ENCODE measurements at regions not wholly inside any gene's neighbourhood (a gene's known extent, or its start where the extent isn't known, plus 50 kb on each side); places are given as distances from the start of the nearest gene placed in this dataset.
A peak's percentile ranks its signal among the peaks of the same experiment; 100 is the strongest.
"Not testable (repeated sequence)": the region's sequence is repeated elsewhere in the genome, so short reads cannot be mapped to it uniquely, and the experiment has no call there.

DNA sequence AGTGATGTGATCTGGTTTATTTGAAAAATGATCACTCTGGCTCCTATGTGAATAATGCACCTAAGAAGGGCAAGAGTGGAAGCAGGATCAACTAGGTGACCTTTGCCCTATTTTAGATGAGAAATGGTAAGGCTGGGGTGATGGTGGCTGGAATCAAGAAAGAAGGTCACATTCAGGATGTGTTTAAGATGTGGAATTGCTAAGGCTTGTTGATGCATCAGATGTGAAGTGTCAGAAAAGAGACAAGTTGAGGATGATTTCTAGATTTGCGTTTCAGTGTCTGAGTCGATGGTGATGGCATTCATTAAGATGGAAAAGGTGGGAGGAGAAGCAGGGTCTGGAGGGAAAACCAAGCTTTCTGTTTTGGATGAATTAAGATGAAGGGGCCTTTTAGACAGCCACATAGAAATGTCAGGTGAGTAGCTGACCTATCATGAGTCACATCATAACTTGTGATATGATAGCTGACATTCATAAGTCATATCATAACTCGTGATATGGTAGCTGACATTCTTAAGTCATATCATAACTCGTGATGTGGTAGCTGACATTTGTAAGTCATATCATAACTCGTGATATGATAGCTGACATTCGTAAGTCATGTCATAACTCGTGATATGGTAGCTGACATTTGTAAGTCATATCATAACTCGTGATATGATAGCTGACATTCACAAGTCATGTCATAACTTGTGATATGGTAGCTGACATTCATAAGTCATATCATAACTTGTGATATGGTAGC lies 101.2 kb upstream of the SEC11C start:
- no peak for DNase-seq

- DNase-seq, result not testable (repeated sequence)
These were observed 100.7 kb upstream of the SEC11C start for GRCh38 chr18:59039040-59039320.

DNA sequence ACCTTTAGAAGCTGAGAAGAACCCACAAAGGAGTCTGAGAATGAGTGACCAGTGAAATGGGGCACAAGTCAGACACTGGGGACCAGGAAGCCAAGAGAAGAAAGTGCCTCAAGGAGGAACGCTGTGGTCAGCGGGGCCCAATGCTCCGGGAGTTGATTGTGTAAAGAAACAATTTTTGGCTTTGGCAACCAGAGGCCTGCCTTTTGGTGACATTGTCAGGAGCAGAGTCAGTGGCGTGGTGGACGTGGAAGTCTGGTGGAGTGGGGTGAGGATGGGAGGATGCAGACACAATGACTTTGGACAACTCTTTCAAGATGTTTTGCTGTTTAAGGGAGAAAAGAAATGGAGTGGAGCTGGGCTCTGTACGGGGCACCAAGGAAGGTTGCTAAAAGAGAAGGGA lies 100.2 kb upstream of the SEC11C start:
- no peak for DNase-seq

- no peak for DNase-seq
These were observed 98.9 kb upstream of the SEC11C start for GRCh38 chr18:59040770-59041148.

DNA sequence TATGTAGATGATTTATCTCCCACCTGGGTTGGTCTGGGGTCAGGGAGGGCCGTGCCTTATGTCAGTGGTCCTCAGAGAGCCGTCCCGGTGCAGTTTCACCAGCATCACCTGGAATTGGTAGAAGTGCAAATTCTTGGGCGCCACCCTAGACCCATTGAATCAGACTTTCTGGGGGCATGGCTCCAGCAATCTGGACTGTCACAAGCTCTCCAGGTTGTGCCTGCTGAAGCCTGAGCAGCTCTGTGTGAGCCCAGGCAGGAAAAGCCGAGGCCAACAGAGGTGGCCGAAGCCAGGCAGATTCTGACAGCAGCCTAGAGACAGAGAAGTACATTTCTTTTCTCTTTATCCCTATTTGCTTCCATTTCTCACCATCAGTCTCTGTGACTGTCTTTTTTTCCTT lies 98.4 kb upstream of the SEC11C start:
- no peak for DNase-seq

- DNase-seq, result no peak
These were observed 97.6 kb upstream of the SEC11C start for GRCh38 chr18:59041819-59042815.

GRCh38 chr18:59044855-59045254 lies 94.8 kb upstream of the SEC11C start:
- DNase-seq, result no peak

DNA sequence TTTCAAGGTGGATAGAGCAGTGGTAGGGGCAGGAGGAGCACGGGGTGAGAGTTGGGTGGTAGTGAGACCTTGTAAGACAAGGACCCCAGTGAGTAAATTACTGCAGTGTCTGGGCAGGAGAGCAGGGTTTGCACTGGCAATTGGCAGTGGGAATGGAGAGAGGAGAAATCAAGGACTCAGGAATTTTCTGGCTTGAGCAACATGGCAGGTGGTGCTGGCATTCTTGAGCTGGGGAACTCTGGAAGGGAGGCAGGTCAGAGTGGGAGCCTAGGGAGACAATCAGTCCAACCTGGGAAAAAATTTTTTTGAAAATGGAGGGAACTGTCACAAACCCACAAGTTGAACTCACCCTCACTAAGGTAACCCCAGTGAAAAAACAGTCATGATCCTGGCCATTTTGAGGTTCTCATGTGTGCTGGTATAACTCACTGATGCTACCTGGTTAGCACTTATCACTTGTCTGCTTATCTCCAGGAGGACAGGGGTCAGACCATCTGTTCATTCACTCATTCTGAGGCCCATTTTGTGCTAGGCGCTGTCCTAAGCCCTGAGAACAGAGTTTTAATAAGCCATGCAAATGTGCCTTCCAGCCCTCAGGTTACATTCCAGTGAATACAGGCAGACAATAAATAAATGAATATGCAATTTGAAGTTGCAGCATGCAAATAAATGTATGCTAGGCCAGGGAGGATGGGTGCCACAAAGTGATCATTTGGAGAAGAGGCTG lies 92.2 kb upstream of the SEC11C start:
- DNase-seq, result no peak

DNA sequence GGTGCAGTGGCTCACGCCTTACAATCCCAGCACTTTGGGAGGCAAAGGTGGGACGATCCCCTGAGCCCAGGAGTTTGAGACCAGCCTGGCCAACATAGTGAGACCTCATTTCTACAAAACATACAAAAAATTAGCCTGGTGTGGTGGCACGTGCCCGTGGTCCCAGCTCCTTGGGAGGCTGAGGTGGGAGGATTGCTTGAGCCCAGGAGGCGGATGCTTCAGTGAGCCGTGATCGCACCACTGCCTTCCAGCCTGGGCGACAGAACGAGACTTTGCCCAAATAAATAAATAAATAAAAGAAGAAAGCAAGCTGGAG lies 91.7 kb upstream of the SEC11C start:
- DNase-seq, result no peak

GRCh38 chr18:59048378-59048777 lies 91.3 kb upstream of the SEC11C start:
- no peak for DNase-seq

GRCh38 chr18:59049721-59050660 lies 89.7 kb upstream of the SEC11C start:
- DNase-seq, result no peak

DNA sequence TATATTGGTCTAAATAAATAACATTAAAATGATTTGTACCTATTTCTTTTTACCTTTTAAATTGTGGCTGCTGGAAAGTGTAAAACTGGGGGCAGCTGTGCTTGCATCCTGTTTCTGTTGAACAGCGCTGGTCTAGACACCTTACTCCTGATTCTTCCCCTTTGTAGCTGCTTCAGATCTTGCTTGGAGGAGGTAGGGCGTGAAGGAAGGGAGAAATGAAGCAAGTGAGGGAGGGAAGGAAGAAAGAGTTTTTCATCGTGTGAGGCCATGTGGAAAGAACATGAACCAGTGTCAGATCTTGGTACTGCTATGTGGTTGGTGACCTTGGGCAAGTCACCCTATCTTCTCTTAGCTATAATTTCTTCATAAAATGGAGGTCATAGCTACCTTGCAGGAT lies 89.0 kb upstream of the SEC11C start:
- DNase-seq, result no peak

DNA sequence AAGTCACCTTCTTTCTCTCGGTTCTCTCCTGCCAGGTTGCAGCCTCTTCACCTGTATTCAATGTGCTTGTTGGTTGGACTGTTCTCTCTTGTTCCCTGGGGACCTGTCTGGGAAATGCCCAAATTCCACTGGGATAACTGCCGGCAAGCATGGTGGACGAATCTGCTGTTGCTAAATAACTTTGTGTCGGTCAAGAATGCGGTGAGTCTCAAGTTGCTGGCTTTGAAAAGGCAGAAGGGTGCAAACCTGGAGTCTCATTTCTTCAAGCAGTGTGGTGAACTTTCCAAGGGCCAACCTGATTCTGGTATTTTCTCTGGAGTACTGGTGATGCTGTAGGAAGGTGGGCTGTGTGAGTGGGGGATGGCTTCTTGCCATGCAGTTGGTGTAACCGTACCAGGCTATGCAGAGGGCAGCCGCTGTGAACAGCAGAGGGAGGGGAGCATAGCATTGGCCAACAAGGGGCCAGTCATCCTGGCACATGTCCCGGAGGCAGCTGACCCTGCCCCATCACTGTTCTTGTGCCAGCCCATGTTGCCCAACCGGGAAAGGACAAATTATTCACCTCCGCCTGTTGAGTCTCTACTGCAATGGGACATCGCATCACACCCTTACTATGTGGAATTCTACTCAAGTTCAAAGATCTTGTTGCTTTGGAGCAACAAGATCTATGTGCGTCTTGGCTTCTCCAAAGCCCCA lies 88.1 kb upstream of the SEC11C start:
- no peak for DNase-seq

- DNase-seq, result peak; percentile 73
These were observed 86.5 kb upstream of the SEC11C start for GRCh38 chr18:59052965-59053820.

DNA sequence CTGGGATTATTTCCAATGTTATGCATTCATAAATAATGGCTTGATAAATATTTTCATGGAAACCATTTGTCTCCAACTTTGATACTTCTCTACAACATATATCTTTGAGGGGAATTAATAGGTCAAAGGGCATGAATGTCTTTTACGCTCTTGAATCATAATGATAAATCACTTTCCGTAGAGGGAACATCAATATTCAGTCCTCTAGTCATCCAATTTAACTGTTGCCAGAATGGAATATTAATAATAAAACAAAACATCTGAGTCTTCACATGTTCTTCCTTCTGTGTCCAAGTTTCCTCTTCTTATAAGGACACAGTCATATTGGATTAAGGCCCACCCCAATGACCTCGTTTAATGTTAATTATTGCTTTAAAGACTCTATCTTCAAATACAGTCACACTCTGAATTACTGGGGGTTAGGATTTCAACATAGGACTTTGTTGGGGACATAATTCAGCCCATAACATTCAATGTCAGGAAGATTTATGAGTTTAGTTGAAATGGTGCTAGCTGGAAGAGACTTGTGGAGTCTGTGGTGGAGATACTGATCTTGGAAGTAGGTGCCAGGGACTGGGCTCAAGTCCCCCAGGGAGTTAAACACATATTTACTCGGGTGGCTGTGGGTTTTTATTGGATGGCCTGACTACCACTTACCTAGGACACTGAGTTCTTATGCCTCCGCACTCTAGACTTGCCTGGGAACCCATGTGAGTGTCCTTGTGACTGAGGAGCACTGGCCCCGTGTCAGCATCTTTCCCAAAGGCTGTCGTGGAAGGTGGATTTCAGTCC lies 85.0 kb upstream of the SEC11C start:
- peak; percentile 62 for DNase-seq

GRCh38 chr18:59055345-59056032 lies 84.2 kb upstream of the SEC11C start:
- DNase-seq, result no peak

DNA sequence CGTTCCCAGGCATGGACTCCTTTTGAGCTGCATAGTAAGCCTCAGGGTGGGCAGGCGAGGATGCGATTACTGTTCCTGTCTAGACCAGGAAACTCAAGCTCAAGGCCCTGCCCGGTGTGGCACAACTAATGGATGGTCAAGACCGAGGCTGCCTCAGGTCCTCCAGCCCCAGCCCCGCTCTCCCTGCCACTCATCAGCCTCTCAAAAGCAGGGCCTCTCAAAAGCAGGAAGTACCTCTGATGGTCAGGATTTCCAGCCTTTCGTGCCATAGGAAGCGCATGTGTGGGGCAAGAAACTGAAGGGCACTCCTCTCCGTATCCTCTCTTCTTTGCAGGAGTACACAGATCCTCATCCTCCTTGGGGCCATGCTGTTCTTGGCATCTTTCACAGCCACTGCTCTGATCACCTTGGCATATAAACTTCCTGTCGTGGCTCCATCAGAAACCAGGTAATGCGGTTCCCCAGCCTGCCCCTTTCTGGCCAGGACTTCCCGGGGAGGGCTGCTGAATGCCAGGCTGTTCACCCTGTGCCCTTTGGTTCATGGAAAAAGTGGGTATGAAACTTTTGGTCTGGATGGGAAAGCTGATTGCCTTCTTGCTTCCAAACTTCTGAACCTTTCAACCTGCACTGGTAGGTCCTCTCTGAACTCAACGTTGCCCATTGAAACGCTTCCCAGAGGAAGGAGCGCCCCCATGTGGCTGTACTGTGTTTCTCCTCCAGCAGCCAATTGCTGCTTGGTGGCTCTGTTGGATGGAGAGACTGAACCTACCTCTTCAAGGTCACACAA lies 82.8 kb upstream of the SEC11C start:
- peak; percentile 71 for DNase-seq

GRCh38 chr18:59057493-59057795 lies 82.2 kb upstream of the SEC11C start:
- DNase-seq, result no peak

- DNase-seq, result peak; percentile 71
These were observed 81.7 kb upstream of the SEC11C start for GRCh38 chr18:59057969-59058368.

All from fibroblast of upper back skin (primary cell).